HT-29 (cell line): ENCODE measurements at regions not wholly inside any gene's neighbourhood (a gene's known extent, or its start where the extent isn't known, plus 50 kb on each side); places are given as distances from the start of the nearest gene placed in this dataset.
"Not testable (repeated sequence)": the region's sequence is repeated elsewhere in the genome, so short reads cannot be mapped to it uniquely, and the experiment has no call there.

Source experiments
- DNase-seq: peaks from one replicate; pipeline ENCODE4 v3.0.0-alpha.2; 2015; ENCODE audit warnings: low spot score

DNA sequence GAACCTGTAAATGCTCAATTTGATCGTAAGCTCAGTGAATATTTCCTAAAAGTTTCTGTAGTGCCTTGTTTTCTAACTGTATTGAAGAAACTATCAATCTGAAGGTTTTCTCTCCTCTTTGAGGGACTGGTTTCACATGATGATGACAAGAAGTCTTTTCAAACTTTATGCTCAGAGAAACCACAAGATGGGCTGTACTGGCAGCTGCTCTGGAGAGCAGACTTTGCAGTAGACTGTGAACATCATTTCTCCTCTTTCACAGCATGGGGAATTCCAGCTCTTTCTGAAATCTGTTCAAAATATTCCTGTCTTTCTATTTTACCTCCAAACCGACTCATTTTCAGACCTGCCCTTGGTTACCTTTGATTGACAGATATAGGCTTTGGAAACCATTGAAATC is 194.4 kb downstream of the IZUMO3 start:
- DNase-seq = no peak

GRCh38 chr9:24342457-24342856 is 203.2 kb downstream of the IZUMO3 start:
- no peak for DNase-seq

- peak; percentile 5 for DNase-seq
Observed at GRCh38 chr9:24333629-24334028, 212.1 kb downstream of the IZUMO3 start.

GRCh38 chr9:24298912-24299311 is 246.8 kb downstream of the IZUMO3 start:
- no peak for DNase-seq

- DNase-seq = no peak
Observed at GRCh38 chr9:24297931-24298330, 247.8 kb downstream of the IZUMO3 start.

- no peak for DNase-seq
Observed at GRCh38 chr9:24296124-24296523, 249.6 kb downstream of the IZUMO3 start.

DNA sequence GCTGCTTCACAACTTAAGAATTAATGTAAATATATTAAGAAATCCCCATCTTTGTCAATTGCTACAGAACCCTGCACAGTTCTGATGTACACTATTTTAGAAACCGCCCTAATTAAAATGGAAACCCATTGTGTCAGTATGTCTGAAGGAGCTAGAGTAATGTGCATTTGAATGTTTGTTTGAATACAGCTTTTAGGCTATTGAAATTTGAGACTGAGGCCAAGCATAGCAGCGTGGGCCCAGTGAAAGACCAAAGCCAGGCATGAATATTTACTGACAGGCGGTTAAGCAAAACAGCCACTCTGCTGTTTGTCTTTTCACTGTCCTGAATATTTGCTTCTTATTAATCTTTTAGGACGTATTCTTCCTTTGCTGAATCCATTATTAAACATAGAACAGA is 252.3 kb downstream of the IZUMO3 start:
- DNase-seq = no peak

DNA sequence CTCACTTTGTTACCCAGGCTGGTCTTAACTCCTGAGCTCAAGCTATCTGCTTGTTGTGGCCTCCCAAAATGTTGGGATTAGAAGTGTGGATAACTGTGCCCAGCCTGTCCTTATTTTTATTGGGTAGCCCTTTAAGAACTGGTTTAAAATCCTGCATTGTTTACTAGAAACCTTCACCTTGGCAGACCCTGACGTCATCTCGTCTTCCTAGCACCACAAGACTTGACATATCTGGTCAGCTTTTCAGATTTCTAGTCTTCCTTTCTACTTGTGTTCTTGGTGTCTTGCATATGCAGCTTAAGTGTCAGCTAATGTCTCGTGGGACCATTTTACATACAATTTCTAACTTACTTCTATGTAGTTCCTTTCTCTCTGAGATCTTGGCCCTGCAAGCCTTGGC is 258.9 kb downstream of the IZUMO3 start:
- no peak for DNase-seq

DNA sequence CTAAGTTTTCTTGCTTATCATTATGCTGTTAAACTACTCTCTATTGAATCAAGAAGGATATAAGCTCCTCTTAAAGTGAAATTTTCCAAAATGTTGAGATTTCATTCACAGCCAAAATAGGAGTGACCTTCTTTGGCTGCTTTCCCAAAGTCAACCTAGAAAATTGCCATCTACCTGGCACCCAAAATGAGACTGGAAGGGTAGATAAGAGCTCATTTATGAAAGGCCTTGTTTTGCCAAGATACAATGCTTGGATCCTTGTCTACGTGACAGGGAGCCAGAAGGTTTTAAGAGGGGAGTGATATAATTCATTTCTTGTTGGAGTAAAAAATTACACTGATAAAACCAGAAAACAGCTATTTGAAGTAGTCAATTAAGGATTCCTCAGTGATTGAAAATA is 287.1 kb downstream of the IZUMO3 start:
- DNase-seq = no peak

GRCh38 chr9:24257726-24258125 is 288.0 kb downstream of the IZUMO3 start:
- DNase-seq = no peak

- peak; percentile 47 for DNase-seq
Observed at GRCh38 chr9:24245988-24246387, 299.7 kb downstream of the IZUMO3 start.

DNA sequence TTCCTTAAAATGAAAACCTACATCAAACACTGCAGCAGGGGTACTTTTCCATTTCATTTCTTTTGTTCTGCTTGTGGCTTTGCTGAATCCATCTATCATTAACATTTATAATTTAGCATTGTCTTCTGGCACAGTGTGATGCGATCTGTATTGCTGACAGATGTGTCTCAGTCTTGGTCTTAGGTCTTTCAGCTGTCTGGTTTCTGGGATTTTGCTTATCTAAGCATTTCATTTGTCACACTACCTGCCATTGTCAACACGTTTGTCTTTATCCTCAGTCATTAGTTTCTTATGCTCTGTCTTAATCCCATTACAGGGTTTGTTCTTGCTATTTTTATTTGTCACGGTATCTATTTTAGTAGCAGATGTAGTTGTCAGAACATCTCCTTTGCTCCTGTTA is 303.1 kb downstream of the IZUMO3 start:
- no peak for DNase-seq

- no peak for DNase-seq
Observed at GRCh38 chr9:24218656-24219055, 327.0 kb downstream of the IZUMO3 start.

DNA sequence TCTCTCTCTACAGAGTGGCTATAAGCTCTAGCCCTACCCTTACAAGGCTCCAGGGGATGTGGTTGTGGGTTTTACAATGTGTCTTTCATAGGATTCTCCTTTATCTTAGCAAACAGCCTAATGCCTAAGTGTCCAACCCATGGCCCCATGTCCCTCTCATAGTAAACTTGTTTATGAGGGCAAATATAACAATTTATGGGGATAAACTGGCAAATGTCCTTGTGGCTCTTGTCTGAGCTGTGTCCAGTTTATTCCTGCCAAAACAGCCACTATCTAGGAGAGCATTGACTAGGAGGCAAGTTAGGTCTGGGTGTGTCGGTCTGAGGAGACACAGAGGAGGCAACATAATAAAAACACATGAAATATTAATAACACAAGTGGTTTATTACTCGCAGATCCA is 335.1 kb downstream of the IZUMO3 start:
- DNase-seq = no peak

GRCh38 chr9:24189986-24190385 is 355.7 kb downstream of the IZUMO3 start:
- DNase-seq = no peak

DNA sequence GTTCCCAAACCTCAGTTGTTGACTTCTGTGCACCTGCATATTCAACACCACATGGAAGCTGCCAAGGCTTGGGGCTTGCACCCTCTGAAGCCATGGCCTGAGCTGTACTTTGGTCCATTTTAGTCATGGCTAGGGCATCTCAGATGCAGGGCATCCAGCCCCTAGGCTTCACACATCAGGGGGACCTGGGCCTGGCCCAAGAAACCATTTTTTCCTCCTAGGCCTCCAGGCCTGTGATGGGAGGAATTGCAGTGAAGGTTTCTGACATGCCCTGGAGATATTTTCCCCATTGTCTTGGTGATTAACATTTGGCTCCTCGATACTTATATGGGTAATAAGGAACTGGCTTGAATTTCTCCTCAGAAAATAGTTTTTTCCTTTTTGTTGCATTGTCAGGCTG is 354.5 kb upstream of the ELAVL2 start:
- not testable (repeated sequence) for DNase-seq

DNA sequence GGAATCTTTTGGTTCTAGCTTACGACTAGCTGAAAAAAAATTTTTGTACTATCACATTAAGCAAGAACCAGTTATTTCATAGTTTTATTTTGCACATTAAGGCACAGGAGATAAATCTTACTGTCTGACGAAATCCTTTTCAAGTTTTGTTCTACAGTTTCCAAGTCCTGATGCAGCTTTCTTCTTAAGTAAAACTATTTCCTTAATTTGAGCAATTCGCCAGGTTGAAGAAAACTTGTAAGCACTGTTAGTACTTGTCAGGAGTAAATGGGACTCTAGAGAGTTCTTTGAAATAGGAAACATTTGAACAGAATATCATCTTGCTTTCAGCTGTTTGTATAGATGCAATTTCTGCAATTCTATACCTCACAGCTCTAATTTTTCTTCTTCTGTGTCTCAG is 318.8 kb upstream of the ELAVL2 start:
- no peak for DNase-seq

GRCh38 chr9:24135072-24135471 is 309.0 kb upstream of the ELAVL2 start:
- DNase-seq = not testable (repeated sequence)

DNA sequence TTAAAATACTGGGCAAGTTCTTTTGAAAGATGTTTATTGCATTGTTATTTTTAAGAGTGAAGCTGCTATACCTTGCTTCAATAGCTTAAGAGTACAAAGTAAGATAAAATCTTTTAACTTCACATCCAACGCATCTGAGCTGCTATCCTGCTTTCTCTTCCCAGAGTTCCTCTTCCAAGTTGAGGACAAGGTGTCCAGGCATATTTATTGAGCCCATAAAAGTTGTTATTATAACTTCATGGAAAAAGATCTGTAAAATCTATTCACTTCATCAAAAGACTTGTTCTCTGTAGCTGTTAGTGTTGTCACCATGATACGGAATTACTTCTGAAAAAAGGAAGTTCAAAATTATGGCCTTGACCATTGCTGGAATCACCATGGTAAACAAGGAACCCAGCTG is 306.2 kb upstream of the ELAVL2 start:
- no peak for DNase-seq

DNA sequence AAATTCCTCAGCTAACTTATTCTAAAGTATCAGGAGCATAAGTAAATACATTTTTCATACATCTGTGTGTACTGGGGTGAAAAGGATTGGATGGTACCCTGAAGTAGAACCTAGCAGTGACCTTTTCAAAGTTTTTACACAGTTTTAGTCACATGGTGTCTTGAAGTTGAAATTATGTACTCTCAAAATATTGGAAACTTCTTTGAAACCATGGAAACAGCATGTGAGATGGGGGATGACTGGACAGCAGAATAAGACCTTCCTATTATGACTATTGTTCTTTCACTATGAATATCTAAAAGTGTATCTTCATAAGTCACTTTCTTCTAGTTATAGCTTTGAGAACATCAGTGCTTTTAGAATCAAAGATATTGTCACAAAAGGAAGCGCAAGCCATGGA is 301.5 kb upstream of the ELAVL2 start:
- no peak for DNase-seq

DNA sequence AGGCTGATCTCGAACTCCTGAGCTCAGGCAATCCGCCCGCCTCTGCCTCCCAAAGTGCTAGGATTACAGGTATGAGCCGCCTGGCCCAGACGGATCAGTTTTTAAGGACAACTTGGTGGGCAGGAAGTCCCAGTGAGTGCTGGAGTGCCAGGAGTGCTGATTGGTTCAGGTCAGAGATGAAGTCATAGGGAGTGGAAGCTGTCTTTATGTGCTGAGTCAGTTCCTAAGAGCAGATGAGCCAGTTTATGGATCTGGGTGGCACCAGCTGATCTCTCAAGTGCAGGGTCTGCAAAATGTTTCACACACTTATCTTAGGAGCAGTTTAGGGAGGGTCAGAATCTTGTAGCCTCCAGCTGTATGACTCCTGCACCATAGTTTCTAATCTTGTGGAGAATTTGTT is 292.1 kb upstream of the ELAVL2 start:
- DNase-seq = no peak

DNA sequence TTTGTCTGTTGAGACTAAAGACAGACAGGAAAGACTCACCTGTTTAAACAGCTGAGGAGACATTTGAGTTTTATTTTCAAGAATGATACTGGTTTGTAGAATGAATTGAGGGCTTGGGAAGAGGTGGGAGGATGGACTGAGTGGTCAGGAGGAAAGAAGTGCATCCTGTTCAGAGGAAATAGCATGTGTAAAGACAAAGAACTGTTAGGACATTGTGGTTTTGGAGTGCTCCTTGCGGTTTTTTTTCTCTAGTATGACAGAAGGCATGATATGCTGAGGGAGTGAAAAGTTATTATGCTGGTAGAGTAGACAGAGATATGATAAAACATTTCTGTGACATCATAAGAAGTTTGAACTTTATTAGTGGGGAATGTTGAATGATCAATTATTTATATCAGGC is 270.7 kb upstream of the ELAVL2 start:
- no peak for DNase-seq

- DNase-seq = no peak
Observed at GRCh38 chr9:24095246-24095645, 269.2 kb upstream of the ELAVL2 start.

DNA sequence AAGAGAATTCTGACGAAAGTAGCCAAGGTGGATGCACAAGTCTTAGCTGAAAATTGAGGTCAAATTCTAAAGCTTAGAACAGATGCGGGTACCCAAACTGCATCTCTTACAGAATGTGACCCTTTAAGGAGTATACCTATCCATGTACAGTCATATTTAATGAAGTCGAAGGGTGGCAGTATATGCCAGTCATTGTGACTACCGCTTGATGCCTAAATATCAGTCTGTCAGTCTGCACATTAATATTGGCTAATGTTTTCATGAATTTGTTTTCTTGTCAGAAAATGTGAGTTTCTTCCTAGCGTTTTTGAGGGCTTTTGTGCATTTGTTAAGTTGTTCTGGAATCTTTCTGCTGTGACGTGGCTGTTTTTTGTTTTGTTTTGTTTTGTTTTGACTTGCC is 264.5 kb upstream of the ELAVL2 start:
- DNase-seq = peak; percentile 30

DNA sequence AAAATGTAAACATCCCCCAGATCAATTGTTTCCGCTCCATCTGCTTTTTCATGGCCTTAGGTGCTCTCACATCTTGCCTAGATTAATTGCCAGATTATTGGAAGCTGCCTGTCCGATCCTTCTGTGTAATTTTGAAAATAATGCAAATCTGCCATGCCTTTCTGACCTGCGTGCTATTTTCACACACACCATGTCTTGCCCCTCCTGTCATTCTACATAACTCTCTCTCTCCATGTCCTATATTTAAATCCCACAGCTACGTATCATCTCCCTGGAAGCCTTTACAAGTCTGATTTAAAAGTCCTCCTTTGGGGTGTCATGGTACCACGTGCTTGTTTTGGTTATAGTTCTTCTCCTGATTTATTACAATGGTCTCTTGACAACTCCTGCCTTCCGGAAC is 247.6 kb upstream of the ELAVL2 start:
- DNase-seq = no peak
